ENCODE measurements at regions not wholly inside any gene's neighbourhood (a gene's known extent, or its start where the extent isn't known, plus 50 kb on each side); places are given as distances from the start of the nearest gene placed in this dataset.
"Not testable (repeated sequence)": the region's sequence is repeated elsewhere in the genome, so short reads cannot be mapped to it uniquely, and the experiment has no call there.

DNA sequence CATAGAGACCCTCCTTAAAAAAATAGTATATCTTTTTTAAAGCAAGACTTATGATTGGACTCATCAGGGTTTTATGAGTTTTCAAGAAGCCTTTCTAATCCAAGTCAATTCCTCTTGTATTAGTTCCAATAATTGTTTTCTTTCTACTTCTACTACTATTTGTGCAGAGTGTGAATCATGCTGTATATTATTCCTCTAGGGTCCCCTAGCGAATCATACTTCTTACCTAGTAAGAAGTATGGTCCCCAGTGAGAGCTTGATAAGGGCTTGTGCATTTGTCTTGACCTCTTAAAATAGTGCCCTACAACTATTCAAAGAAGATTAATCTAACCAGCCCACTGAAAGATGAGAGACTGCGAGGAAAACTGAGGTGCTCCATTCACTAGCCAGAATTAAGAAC, 715.7 kb upstream of the ZP4 start:
- H3K9me3 ChIP-seq (ENCODE audit: control insufficient read depth, insufficient read depth, low read depth, low read length), result no peaks in the 10 kb centered on the region
- CTCF ChIA-PET, result interaction anchor here (0.6 to 1.0 kb wide), 2 partner anchors 11 to 742 kb away, joined by 3 read pairs; no protein-coding TSS in a partner anchor
- H3K4me3 ChIP-seq (ENCODE audit: low read depth, low read length), result no peak overlapping the region
- no peaks in the 10 kb centered on the region for H3K4me1 ChIP-seq (ENCODE audit: control insufficient read depth, insufficient read depth, low read length)
- H3K27ac ChIP-seq (ENCODE audit: extremely low read depth, low read depth, low read length), result no peak overlapping the region
- POLR2A ChIA-PET, result no interaction called here
- no peaks in the 10 kb centered on the region for H3K36me3 ChIP-seq (ENCODE audit: control insufficient read depth in 2 of 2, insufficient read depth in 1 of 2, low read length in 2 of 2)
- TF ChIP-seq, protein P1, sequence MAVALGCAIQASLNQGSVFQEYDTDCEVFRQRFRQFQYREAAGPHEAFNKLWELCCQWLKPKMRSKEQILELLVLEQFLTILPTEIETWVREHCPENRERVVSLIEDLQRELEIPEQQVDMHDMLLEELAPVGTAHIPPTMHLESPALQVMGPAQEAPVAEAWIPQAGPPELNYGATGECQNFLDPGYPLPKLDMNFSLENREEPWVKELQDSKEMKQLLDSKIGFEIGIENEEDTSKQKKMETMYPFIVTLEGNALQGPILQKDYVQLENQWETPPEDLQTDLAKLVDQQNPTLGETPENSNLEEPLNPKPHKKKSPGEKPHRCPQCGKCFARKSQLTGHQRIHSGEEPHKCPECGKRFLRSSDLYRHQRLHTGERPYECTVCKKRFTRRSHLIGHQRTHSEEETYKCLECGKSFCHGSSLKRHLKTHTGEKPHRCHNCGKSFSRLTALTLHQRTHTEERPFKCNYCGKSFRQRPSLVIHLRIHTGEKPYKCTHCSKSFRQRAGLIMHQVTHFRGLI (tag by site-specific recombination; IDR thresholded peaks at IDR 0.05), result no peak
- TF ChIP-seq TRIM28 (IDR thresholded peaks at IDR 0.05; ENCODE audit: borderline replicate concordance, low read length) (no peak), KLF10 (tag by site-specific recombination; IDR thresholded peaks at IDR 0.05) (no peak)
- TF ChIP-seq, protein P2, sequence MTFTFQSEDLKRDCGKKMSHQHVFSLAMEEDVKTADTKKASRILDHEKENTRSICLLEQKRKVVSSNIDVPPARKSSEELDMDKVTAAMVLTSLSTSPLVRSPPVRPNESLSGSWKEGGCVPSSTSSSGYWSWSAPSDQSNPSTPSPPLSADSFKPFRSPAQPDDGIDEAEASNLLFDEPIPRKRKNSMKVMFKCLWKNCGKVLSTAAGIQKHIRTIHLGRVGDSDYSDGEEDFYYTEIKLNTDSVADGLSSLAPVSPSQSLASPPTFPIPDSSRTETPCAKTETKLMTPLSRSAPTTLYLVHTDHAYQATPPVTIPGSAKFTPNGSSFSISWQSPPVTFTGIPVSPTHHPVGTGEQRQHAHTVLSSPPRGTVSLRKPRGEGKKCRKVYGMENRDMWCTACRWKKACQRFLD (tag by site-specific recombination; IDR thresholded peaks at IDR 0.05), result no peak

DNA sequence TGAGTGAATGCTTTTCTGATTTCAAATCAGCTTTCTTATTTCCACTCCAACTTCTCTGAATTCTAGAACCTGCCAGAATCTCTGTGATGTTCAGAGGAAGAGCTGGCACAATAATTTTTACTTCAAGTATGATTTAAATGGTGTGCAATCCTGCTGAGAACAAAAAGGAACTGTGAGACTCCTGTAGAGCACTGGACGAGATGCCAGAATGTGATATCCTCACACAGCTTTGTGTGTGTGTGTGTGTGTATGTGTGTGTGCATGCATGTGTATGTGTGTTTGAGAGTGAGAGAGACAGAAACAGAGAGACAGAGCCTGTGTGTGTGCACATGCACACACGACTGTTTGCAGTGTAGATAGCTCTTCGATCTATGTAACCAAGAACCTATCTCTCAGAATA, 713.6 kb upstream of the ZP4 start:
- no peaks in the 10 kb centered on the region for H3K9me3 ChIP-seq (ENCODE audit: control insufficient read depth, insufficient read depth, low read depth, low read length)
- no peaks in the 10 kb centered on the region for H3K4me1 ChIP-seq (ENCODE audit: control insufficient read depth, insufficient read depth, low read length)
- ChIA-PET POLR2A (no interaction called here), CTCF (no interaction called here)
- no peaks in the 10 kb centered on the region for H3K36me3 ChIP-seq (ENCODE audit: control insufficient read depth in 2 of 2, insufficient read depth in 1 of 2, low read length in 2 of 2)
- TF ChIP-seq ZFP37 (tag by site-specific recombination; IDR thresholded peaks at IDR 0.05) (no peak), MEIS1 (CRISPR knock-in tag; IDR thresholded peaks at IDR 0.05; ENCODE audit: borderline replicate concordance) (no peak), SP3 (tag by site-specific recombination; IDR thresholded peaks at IDR 0.05) (no peak)
- TF ChIP-seq, protein P3, sequence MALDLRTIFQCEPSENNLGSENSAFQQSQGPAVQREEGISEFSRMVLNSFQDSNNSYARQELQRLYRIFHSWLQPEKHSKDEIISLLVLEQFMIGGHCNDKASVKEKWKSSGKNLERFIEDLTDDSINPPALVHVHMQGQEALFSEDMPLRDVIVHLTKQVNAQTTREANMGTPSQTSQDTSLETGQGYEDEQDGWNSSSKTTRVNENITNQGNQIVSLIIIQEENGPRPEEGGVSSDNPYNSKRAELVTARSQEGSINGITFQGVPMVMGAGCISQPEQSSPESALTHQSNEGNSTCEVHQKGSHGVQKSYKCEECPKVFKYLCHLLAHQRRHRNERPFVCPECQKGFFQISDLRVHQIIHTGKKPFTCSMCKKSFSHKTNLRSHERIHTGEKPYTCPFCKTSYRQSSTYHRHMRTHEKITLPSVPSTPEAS (tag by site-specific recombination; IDR thresholded peaks at IDR 0.05), result 0 out of 2 replicates have a peak, but pooled peaks have one; percentile 23
- H3K4me3 ChIP-seq (ENCODE audit: low read depth, low read length), result no peak overlapping the region
- no peak overlapping the region for H3K27ac ChIP-seq (ENCODE audit: extremely low read depth, low read depth, low read length)

DNA sequence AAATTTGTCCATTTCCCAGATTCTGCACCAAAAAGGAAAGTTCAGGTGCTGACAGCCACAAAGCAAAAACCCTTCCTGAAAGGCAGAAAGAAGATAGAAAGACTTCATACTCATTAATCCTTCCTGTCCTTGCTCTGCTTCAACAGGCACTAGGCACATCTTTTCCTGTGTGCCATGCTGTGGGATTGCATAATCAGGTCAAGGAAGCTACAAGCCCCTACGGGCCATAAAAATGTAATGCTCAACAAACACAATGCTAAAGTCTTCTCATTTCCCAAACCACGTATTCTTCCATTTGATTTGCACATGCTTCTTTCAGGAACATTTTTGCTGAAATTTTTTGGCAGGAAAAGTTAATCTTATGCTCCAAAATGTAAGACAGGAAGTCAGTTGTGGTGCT, 710.9 kb upstream of the ZP4 start:
- POLR2A ChIA-PET; H3K4me3 ChIP-seq (ENCODE audit: low read depth, low read length); H3K36me3 ChIP-seq (ENCODE audit: control insufficient read depth in 2 of 2, insufficient read depth in 1 of 2, low read length in 2 of 2); H3K9me3 ChIP-seq (ENCODE audit: control insufficient read depth, insufficient read depth, low read depth, low read length); H3K27ac ChIP-seq (ENCODE audit: extremely low read depth, low read depth, low read length); CTCF ChIA-PET; H3K4me1 ChIP-seq (ENCODE audit: control insufficient read depth, insufficient read depth, low read length): not testable (repeated sequence)

DNA sequence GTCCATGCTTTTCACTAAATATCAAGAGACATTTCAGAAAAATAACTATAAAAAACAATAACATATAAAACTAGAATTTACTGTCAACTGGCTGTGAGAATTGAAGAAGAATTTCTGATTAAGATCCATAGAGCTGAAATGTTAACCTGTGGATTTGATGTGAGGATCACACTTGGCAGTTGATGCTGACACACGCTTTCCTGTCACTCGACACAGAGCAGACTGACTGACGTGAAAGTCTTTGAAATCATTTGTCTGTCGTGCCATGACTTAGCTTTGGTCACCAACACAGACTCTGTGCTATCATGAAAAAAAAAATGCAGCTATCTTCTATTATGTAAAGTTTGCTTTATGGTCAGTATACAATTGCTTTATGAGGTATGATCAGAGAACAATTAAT, 706.0 kb upstream of the ZP4 start:
- no peak overlapping the region for H3K4me3 ChIP-seq (ENCODE audit: low read depth, low read length)
- TF ChIP-seq, protein P4, sequence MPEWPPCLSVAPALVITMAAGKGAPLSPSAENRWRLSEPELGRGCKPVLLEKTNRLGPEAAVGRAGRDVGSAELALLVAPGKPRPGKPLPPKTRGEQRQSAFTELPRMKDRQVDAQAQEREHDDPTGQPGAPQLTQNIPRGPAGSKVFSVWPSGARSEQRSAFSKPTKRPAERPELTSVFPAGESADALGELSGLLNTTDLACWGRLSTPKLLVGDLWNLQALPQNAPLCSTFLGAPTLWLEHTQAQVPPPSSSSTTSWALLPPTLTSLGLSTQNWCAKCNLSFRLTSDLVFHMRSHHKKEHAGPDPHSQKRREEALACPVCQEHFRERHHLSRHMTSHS (tag by site-specific recombination; IDR thresholded peaks at IDR 0.05), result no peak
- no peak for TF ChIP-seq ZNF16 (tag by site-specific recombination; IDR thresholded peaks at IDR 0.05; ENCODE audit: low read depth)
- no peak for TF ChIP-seq ZNF629 (tag by site-specific recombination; IDR thresholded peaks at IDR 0.05)
- no peak for TF ChIP-seq ZNF571 (tag by site-specific recombination; IDR thresholded peaks at IDR 0.05)
- TF ChIP-seq ZSCAN16 (tag by site-specific recombination; IDR thresholded peaks at IDR 0.05), result no peak
- TF ChIP-seq, protein P5, sequence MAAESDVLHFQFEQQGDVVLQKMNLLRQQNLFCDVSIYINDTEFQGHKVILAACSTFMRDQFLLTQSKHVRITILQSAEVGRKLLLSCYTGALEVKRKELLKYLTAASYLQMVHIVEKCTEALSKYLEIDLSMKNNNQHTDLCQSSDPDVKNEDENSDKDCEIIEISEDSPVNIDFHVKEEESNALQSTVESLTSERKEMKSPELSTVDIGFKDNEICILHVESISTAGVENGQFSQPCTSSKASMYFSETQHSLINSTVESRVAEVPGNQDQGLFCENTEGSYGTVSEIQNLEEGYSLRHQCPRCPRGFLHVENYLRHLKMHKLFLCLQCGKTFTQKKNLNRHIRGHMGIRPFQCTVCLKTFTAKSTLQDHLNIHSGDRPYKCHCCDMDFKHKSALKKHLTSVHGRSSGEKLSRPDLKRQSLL (tag by site-specific recombination; IDR thresholded peaks at IDR 0.05), result no peak
- TF ChIP-seq, protein P1 (tag by site-specific recombination; IDR thresholded peaks at IDR 0.05), result no peak
- no peaks in the 10 kb centered on the region for H3K4me1 ChIP-seq (ENCODE audit: control insufficient read depth, insufficient read depth, low read length)
- ChIA-PET CTCF (no interaction called here), POLR2A (no interaction called here)
- H3K9me3 ChIP-seq (ENCODE audit: control insufficient read depth, insufficient read depth, low read depth, low read length), result no peaks in the 10 kb centered on the region
- H3K36me3 ChIP-seq (ENCODE audit: control insufficient read depth in 2 of 2, insufficient read depth in 1 of 2, low read length in 2 of 2), result no peaks in the 10 kb centered on the region
- H3K27ac ChIP-seq (ENCODE audit: extremely low read depth, low read depth, low read length), result no peak overlapping the region
